ENCODE measurements at regions not wholly inside any gene's neighbourhood (a gene's known extent, or its start where the extent isn't known, plus 50 kb on each side); places are given as distances from the start of the nearest gene placed in this dataset.
A peak's percentile ranks its signal among the peaks of the same experiment; 100 is the strongest.

DNA sequence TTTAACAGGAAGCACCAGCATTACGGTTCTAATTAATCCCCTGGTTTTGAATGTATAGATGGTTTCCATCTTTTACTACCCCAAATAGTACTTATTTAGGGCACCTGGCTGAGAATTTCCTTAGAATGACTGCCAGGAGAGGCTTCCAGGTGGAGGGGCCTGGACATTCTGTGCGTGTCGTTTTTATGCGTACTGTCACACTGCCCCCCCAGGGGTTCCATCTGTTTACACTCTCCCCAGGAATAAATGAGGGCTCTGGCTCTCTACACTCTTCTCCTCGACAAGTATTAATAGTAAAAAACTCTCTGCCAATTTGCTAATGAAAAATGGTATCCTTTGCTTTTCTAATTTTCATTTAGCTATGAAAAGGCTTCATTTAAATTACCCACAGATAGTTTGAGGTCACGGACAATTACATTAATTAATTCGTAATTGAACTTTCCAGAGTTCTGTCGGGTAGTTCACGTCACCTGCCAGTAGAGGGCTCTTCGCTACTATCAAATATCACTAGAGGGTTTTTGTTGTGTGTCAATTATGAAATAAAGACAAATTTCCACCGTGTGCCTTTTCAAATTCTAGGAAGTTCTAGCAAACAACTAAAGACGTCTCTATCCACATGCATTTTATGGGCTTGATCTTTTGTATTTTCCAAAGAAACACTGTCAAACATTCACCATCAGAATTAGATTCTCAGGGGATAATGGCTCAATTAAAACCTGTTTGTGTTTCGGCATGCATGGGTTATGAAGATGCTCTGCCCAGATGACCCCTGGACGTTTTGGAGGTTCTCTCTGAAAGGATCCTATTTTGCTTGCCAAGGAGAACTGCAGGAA lies 88.8 kb upstream of the ASB18 start:
- peak; percentile 8 for DNase-seq (ENCODE audit: low read depth, low spot score)
- no TSS peak for BruUV-seq (replicated peaks)
- H4K20me1 ChIP-seq (ENCODE audit: insufficient read depth): no peaks in the 10 kb centered on the region
- H3K36me3 ChIP-seq (ENCODE audit: control insufficient read depth in 1 of 2, insufficient read depth in 2 of 2, low read length in 2 of 2): no peaks in the 10 kb centered on the region; a peak in 1 of 4 replicates
- ChIA-PET POLR2A (no interaction called here), CTCF (interaction anchor here (0.8 kb wide), 1 partner anchor 503 kb away, joined by 3 read pairs; no protein-coding TSS in a partner anchor), RAD21 (ENCODE audit: low non-redundant PET in 1 of 2, low total read pairs in 2 of 2, uncharacterized antibody in 2 of 2, unreplicated experiment in 2 of 2) (no interaction called here)
- H3K27ac ChIP-seq (ENCODE audit: low read depth, low read length): no peak overlapping the region
- H3K79me2 ChIP-seq (ENCODE audit: insufficient read depth, low read length): no peaks in the 10 kb centered on the region
- H3K9me2 ChIP-seq (ENCODE audit: insufficient read depth): no peaks in the 10 kb centered on the region
- H3K4me1 ChIP-seq (ENCODE audit: control insufficient read depth in 1 of 2, insufficient read depth in 2 of 2, low read length in 2 of 2): no peaks in the 10 kb centered on the region
- no peak overlapping the region for H3K4me2 ChIP-seq (ENCODE audit: low read length)
- no peaks in the 10 kb centered on the region for H3K9me3 ChIP-seq (ENCODE audit: control insufficient read depth in 1 of 2, insufficient read depth in 1 of 2, low read depth in 1 of 2, low read length in 2 of 2)
- no peak overlapping the region for H3K9ac ChIP-seq (ENCODE audit: low read length)
- peak; percentile 58 for ATAC-seq
- H3K4me3 ChIP-seq (replicated peaks in 1 of 2; ENCODE audit: low read depth in 1 of 2, low read length in 2 of 2): no peak overlapping the region
- no peak overlapping the region for H2AFZ ChIP-seq (ENCODE audit: low read depth, low read length, poor library complexity, severe bottlenecking)
- H3K27me3 ChIP-seq (ENCODE audit: insufficient read depth, low read length): no peaks in the 10 kb centered on the region
- intact Hi-C loops (cut with micrococcal nuclease): loop anchor here (1.0 to 10.0 kb wide), 3 partner anchors 162 to 707 kb away; no protein-coding TSS in a partner anchor
- peak; percentile 70 to 92 (median 73) for TF ChIP-seq CTCF (IDR thresholded peaks at IDR 0.05 in 2 of 3, conservative IDR thresholded peaks at IDR 0.05 in 1 of 3; ENCODE audit: borderline replicate concordance in 1 of 3, insufficient read depth in 1 of 3, low read depth in 2 of 3, low read length in 2 of 3)
- TF ChIP-seq FOSL1 (IDR thresholded peaks at IDR 0.05; ENCODE audit: low read depth): no peak
- no peak for TF ChIP-seq SIN3A (IDR thresholded peaks at IDR 0.05; ENCODE audit: low read depth)
- TF ChIP-seq POLR2A (IDR thresholded peaks at IDR 0.05; ENCODE audit: borderline replicate concordance, extremely low read depth, insufficient read depth, insufficient read length): no peak
- no peak for TF ChIP-seq REST (IDR thresholded peaks at IDR 0.05; ENCODE audit: low read depth)
- TF ChIP-seq EZH2phosphoT487 (IDR thresholded peaks at IDR 0.05; ENCODE audit: borderline replicate concordance): no peak
- TF ChIP-seq RAD21 (IDR thresholded peaks at IDR 0.05; ENCODE audit: low read depth): peak; percentile 79
- TF ChIP-seq, protein P1, sequence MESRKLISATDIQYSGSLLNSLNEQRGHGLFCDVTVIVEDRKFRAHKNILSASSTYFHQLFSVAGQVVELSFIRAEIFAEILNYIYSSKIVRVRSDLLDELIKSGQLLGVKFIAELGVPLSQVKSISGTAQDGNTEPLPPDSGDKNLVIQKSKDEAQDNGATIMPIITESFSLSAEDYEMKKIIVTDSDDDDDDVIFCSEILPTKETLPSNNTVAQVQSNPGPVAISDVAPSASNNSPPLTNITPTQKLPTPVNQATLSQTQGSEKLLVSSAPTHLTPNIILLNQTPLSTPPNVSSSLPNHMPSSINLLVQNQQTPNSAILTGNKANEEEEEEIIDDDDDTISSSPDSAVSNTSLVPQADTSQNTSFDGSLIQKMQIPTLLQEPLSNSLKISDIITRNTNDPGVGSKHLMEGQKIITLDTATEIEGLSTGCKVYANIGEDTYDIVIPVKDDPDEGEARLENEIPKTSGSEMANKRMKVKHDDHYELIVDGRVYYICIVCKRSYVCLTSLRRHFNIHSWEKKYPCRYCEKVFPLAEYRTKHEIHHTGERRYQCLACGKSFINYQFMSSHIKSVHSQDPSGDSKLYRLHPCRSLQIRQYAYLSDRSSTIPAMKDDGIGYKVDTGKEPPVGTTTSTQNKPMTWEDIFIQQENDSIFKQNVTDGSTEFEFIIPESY (IDR thresholded peaks at IDR 0.05; ENCODE audit: extremely low read depth, insufficient replicate concordance, low read length): no peak
- no peak for TF ChIP-seq TCF7L2 (IDR thresholded peaks at IDR 0.05; ENCODE audit: borderline replicate concordance, extremely low read depth, insufficient read depth, insufficient read length)
- no peak for TF ChIP-seq JUND (IDR thresholded peaks at IDR 0.05)
- TF ChIP-seq YY1 (IDR thresholded peaks at IDR 0.05; ENCODE audit: extremely low read depth, insufficient replicate concordance, low read depth, low read length): no peak
- TF ChIP-seq, protein P2, sequence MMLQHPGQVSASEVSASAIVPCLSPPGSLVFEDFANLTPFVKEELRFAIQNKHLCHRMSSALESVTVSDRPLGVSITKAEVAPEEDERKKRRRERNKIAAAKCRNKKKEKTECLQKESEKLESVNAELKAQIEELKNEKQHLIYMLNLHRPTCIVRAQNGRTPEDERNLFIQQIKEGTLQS (IDR thresholded peaks at IDR 0.05): no peak
- no peak for TF ChIP-seq POLR2AphosphoS5 (IDR thresholded peaks at IDR 0.05; ENCODE audit: low read depth, low read length)
